Loucy (cell line): ENCODE measurements at regions not wholly inside any gene's neighbourhood (a gene's known extent, or its start where the extent isn't known, plus 50 kb on each side); places are given as distances from the start of the nearest gene placed in this dataset.
"Not testable (repeated sequence)": the region's sequence is repeated elsewhere in the genome, so short reads cannot be mapped to it uniquely, and the experiment has no call there.

Source experiments
- H2AFZ ChIP-seq: fragments of 200-600 bp; sonication (generic); 2 replicates; pipeline ENCODE4 v1.6.0; 2016; ENCODE audit warnings: antibody characterized with exemption, mild to moderate bottlenecking, low read length, moderate library complexity
- H3F3A ChIP-seq: fragments of 200-600 bp; 2 replicates; pipeline ENCODE4 v1.6.0; 2016; ENCODE audit warnings: antibody characterized with exemption, low read depth, mild to moderate bottlenecking
- H3K27me3 ChIP-seq: fragments of 200-600 bp; sonication (generic); 2 replicates; pipeline ENCODE4 v1.6.1; 2014; ENCODE audit warnings: low read length, mild to moderate bottlenecking; ENCODE audit not compliant: insufficient read depth, poor library complexity, severe bottlenecking
- H3K36me3 ChIP-seq: fragments of 200-600 bp; sonication (generic); 2 replicates; pipeline ENCODE4 v1.6.1; 2016; ENCODE audit warnings: low read length; ENCODE audit not compliant: insufficient read depth
- H3K4me1 ChIP-seq: fragments of 200-600 bp; sonication (generic); 2 replicates; pipeline ENCODE4 v1.5.1; 2014; ENCODE audit warnings: low read length, mild to moderate bottlenecking; ENCODE audit not compliant: insufficient read depth, poor library complexity, severe bottlenecking
- H3K4me2 ChIP-seq: fragments of 200-600 bp; sonication (generic); 2 replicates; pipeline ENCODE4 v1.6.0; 2014; ENCODE audit warnings: antibody characterized with exemption, low read length, low read depth, mild to moderate bottlenecking; ENCODE audit not compliant: poor library complexity, severe bottlenecking
- H3K4me3 ChIP-seq: fragments of 200-600 bp; sonication (generic); 2 replicates; pipeline ENCODE4 v1.5.1; 2014; ENCODE audit warnings: low read length, mild to moderate bottlenecking, mixed read lengths; ENCODE audit not compliant: poor library complexity, severe bottlenecking
- H3K79me2 ChIP-seq: fragments of 200-600 bp; sonication (generic); 2 replicates; pipeline ENCODE4 v1.6.1; 2014; ENCODE audit warnings: low read length; ENCODE audit not compliant: insufficient read depth
- H3K9ac ChIP-seq: fragments of 200-600 bp; sonication (generic); 2 replicates; pipeline ENCODE4 v1.6.0; 2014; ENCODE audit warnings: mild to moderate bottlenecking, low read depth, low read length, moderate library complexity; ENCODE audit not compliant: poor library complexity, severe bottlenecking
- H3K9me2 ChIP-seq: fragments of 200-600 bp; sonication (generic); replicated peaks from 2 replicates; pipeline ENCODE4 v1.6.1; 2016; ENCODE audit warnings: low read depth, low read length, mixed read lengths
- H3K9me3 ChIP-seq: fragments of 200-600 bp; sonication (generic); 2 replicates; pipeline ENCODE4 v1.6.1; 2014; ENCODE audit warnings: mild to moderate bottlenecking, antibody characterized with exemption, low read length, low read depth; ENCODE audit not compliant: insufficient read depth
- H4K20me1 ChIP-seq: fragments of 200-600 bp; sonication (generic); 2 replicates; pipeline ENCODE4 v1.6.0; 2014; ENCODE audit warnings: antibody characterized with exemption, low read length, mild to moderate bottlenecking; ENCODE audit not compliant: insufficient read depth, poor library complexity, severe bottlenecking
- CTCF ChIP-seq: fragments of 200-600 bp; sonication (generic); conservative IDR thresholded peaks from 2 replicates; pipeline ENCODE4 v1.5.1; 2014; ENCODE audit warnings: mild to moderate bottlenecking, antibody characterized with exemption, low read length
- EZH2phosphoT487 ChIP-seq: fragments of 200-600 bp; IDR thresholded peaks from 2 replicates; pipeline ENCODE4 v1.6.1; 2018; ENCODE audit warnings: antibody characterized with exemption, mild to moderate bottlenecking, moderate library complexity, borderline replicate concordance

DNA sequence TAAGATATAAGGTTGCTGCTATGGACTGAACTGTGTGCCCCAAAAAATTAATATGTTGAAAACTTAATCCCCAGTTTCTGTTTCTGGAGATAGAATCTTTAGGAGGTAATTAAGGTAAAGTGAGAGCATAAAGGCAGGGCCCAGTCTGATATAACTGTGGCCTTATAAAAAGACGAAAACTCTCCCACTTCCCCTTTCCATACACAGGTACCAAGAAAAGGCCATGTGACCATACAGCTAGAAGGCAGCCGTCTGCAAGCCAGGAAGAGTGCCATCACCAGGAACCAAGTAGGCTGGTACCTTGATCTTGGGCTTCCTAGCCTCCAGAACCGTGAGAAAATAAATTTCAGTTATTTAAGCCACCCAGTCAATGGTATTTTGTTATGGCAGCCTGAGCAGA lies 550.3 kb downstream of the SMARCA1 start:
- Histone ChIP-seq H3K4me1 (no peaks in the 10 kb centered on the region), H2AFZ (no peak overlapping the region), H4K20me1 (no peaks in the 10 kb centered on the region), H3K9ac (no peak overlapping the region), H3K4me3 (no peak overlapping the region), H3K27me3 (no peaks in the 10 kb centered on the region), H3K9me2 (no peaks in the 10 kb centered on the region), H3K36me3 (no peaks in the 10 kb centered on the region), H3K79me2 (no peaks in the 10 kb centered on the region), H3K9me3 (no peaks in the 10 kb centered on the region), H3F3A (no peaks in the 10 kb centered on the region), H3K4me2 (no peak overlapping the region)
- no peak for TF ChIP-seq CTCF
- no peak for TF ChIP-seq EZH2phosphoT487

- H4K20me1 ChIP-seq: no peaks in the 10 kb centered on the region
- no peak overlapping the region for H3K4me2 ChIP-seq
- no peaks in the 10 kb centered on the region for H3K79me2 ChIP-seq
- H3K36me3 ChIP-seq: no peaks in the 10 kb centered on the region
- no peak overlapping the region for H3K9ac ChIP-seq
- no peaks in the 10 kb centered on the region for H3K9me2 ChIP-seq
- no peaks in the 10 kb centered on the region for H3F3A ChIP-seq
- no peaks in the 10 kb centered on the region for H3K4me1 ChIP-seq
- no peak for TF ChIP-seq EZH2phosphoT487
- no peak for TF ChIP-seq CTCF
- H2AFZ ChIP-seq: no peak overlapping the region
- H3K27me3 ChIP-seq: no peaks in the 10 kb centered on the region
- H3K9me3 ChIP-seq: no peaks in the 10 kb centered on the region
- no peak overlapping the region for H3K4me3 ChIP-seq
These were observed 562.0 kb downstream of the SMARCA1 start for GRCh38 chrX:128961290-128961689.

DNA sequence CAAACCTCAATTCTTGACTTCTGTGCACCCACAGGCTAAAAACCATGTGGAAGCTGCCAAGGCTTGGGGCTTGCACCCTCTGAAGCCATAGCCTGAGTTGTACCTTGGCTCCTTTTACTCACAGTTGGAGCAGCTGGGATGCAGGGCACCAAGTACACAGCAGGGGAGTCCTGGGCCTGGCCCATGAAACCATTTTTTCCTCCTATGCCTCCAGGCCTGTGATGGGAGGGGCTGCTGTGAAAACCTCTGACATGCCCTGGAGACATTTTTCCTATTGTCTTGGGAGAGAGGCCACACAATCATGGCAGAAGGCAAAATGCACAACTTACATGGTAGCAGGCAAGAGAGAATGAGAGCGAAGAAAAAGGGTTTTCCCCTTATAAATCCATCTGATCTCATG lies 568.6 kb downstream of the SMARCA1 start:
- H3K4me1 ChIP-seq, H3K79me2 ChIP-seq, H3K9me3 ChIP-seq, H3K9me2 ChIP-seq, H2AFZ ChIP-seq, H4K20me1 ChIP-seq, H3K9ac ChIP-seq, H3K4me3 ChIP-seq, H3K4me2 ChIP-seq, H3F3A ChIP-seq, H3K27me3 ChIP-seq, H3K36me3 ChIP-seq: not testable (repeated sequence)

GRCh38 chrX:128931071-128931470 lies 592.2 kb downstream of the SMARCA1 start:
- H3K4me1 ChIP-seq: no peaks in the 10 kb centered on the region
- H3K79me2 ChIP-seq: no peaks in the 10 kb centered on the region
- H3K9me3 ChIP-seq: no peaks in the 10 kb centered on the region
- no peaks in the 10 kb centered on the region for H3K27me3 ChIP-seq
- H2AFZ ChIP-seq: no peak overlapping the region
- no peaks in the 10 kb centered on the region for H3F3A ChIP-seq
- H3K9me2 ChIP-seq: no peaks in the 10 kb centered on the region
- H3K4me2 ChIP-seq: no peak overlapping the region
- no peak overlapping the region for H3K4me3 ChIP-seq
- no peaks in the 10 kb centered on the region for H4K20me1 ChIP-seq
- no peak overlapping the region for H3K9ac ChIP-seq
- TF ChIP-seq CTCF (no peak), EZH2phosphoT487 (no peak)
- no peaks in the 10 kb centered on the region for H3K36me3 ChIP-seq
